Endothelial cell of umbilical vein (primary cell): ENCODE measurements at regions not wholly inside any gene's neighbourhood (a gene's known extent, or its start where the extent isn't known, plus 50 kb on each side); places are given as distances from the start of the nearest gene placed in this dataset.

Source experiments
- BruUV-seq: library from RNA; stranded (reverse); fragments of 400-500 nt; replicated peaks from 2 replicates; lab custom pipeline; 2021; lab: Mats Ljungman, UMichigan
- CTCF ChIA-PET: fragments of 300-600, 350-600 bp; sonication (Branson Sonifier 250); formaldehyde crosslinking; loops from one replicate; lab custom pipeline; 2021; ENCODE audit warnings: antibody characterized with exemption, inconsistent platforms; lab: Charles Lee
- POLR2A ChIA-PET: fragments of 300-600, 350-600 bp; sonication (Branson Sonifier 250); formaldehyde crosslinking; loops from one replicate; lab custom pipeline; 2021; ENCODE audit warnings: antibody characterized with exemption, inconsistent platforms; lab: Charles Lee
- DNase-seq: peaks from one replicate; pipeline ENCODE4 v3.0.0-alpha.2; 2011; ENCODE audit warnings: low read depth, low spot score
- FAIRE-seq: peaks from 2 replicates; lab custom pipeline; 2011; peaks lifted over from hg19 to GRCh38; lab: Jason Lieb, UNC
- H2AFZ ChIP-seq: 2 replicates; pipeline ENCODE4 v1.6.0; 2012; ENCODE audit warnings: low read depth, low read length, control low read depth, inconsistent platforms
- H3K27ac ChIP-seq: 2 replicates; pipeline ENCODE4 v1.5.1; 2011; ENCODE audit warnings: low read depth, mild to moderate bottlenecking, control low read depth, low read length, moderate library complexity; ENCODE audit not compliant: insufficient read depth
- H3K27me3 ChIP-seq, 2 experiments: 2 replicates each; pipeline versions ENCODE4 v1.6.0 to v1.6.1; 2011; ENCODE audit warnings: low read length in 2 of 2, mixed read lengths in 1 of 2; ENCODE audit not compliant: control insufficient read depth in 2 of 2, insufficient read depth in 2 of 2
- H3K36me3 ChIP-seq, 2 experiments: 2 replicates in 1 of 2; 3 replicates in 1 of 2; pipeline ENCODE4 v1.5.1; 2011; ENCODE audit warnings: low read length in 2 of 2, mild to moderate bottlenecking in 1 of 2, moderate library complexity in 1 of 2; ENCODE audit not compliant: control insufficient read depth in 2 of 2, insufficient read depth in 2 of 2; ENCODE audit errors: extremely low read depth in 1 of 2
- H3K4me1 ChIP-seq: 3 replicates; pipeline ENCODE4 v1.5.1; 2011; ENCODE audit warnings: mild to moderate bottlenecking, low read length; ENCODE audit not compliant: control insufficient read depth, insufficient read depth; ENCODE audit errors: extremely low read depth
- H3K4me2 ChIP-seq: 2 replicates; pipeline ENCODE4 v1.6.1; 2011; ENCODE audit warnings: low read length, control low read depth, mixed read lengths; ENCODE audit not compliant: insufficient read depth
- H3K4me3 ChIP-seq, 3 experiments: fragments of 200-600 bp in 1 of 3; sonication (generic), shearing (Covaris generic) in 1 of 3; replicated peaks in 1 of 3; 2 replicates each; pipeline ENCODE4 v1.5.1; 2011 to 2016; ENCODE audit warnings: control low read depth in 3 of 3, low read length in 3 of 3, mild to moderate bottlenecking in 2 of 3, inconsistent platforms in 1 of 3, low read depth in 1 of 3, moderate library complexity in 1 of 3; ENCODE audit not compliant: insufficient read depth in 1 of 3
- H3K79me2 ChIP-seq: 2 replicates; pipeline ENCODE4 v1.6.0; 2012; ENCODE audit warnings: low read length, inconsistent platforms; ENCODE audit not compliant: control insufficient read depth, insufficient read depth
- H3K9ac ChIP-seq: replicated peaks from 2 replicates; pipeline ENCODE3; 2011; ENCODE audit warnings: low read length, control low read depth; ENCODE audit not compliant: insufficient read depth; ENCODE audit errors: extremely low read depth
- H3K9me1 ChIP-seq: replicated peaks from 3 replicates; pipeline ENCODE4 v1.6.0; 2011; ENCODE audit warnings: mild to moderate bottlenecking, low read length; ENCODE audit not compliant: control insufficient read depth, insufficient read depth; ENCODE audit errors: extremely low read depth
- H3K9me3 ChIP-seq: replicated peaks from 2 replicates; pipeline ENCODE4 v1.5.1; 2012; ENCODE audit warnings: low read length, inconsistent platforms; ENCODE audit not compliant: control insufficient read depth, insufficient read depth
- H4K20me1 ChIP-seq: replicated peaks from 2 replicates; pipeline ENCODE3; 2011; ENCODE audit warnings: mild to moderate bottlenecking, low read length; ENCODE audit not compliant: control insufficient read depth, insufficient read depth; ENCODE audit errors: extremely low read depth
- CTCF ChIP-seq, 2 donors: IDR thresholded peaks; 1 replicate in 1 of 2; 2 replicates in 1 of 2; pipeline ENCODE4 v1.5.1; 2011; ENCODE audit warnings: low read length in 2 of 2, mild to moderate bottlenecking in 2 of 2, moderate library complexity in 2 of 2, control low read depth in 1 of 2, inconsistent platforms in 1 of 2, low read depth in 1 of 2; ENCODE audit not compliant: insufficient read depth in 1 of 2; ENCODE audit errors: extremely low read depth in 1 of 2
- EZH2 ChIP-seq: IDR thresholded peaks from 2 replicates; pipeline ENCODE4 v1.6.1; 2012; ENCODE audit warnings: borderline replicate concordance, low read depth, mild to moderate bottlenecking, moderate library complexity, low read length, inconsistent platforms; ENCODE audit not compliant: severe bottlenecking
- FOS ChIP-seq: IDR thresholded peaks from 2 replicates; pipeline ENCODE4 v1.6.1; 2011; ENCODE audit warnings: mild to moderate bottlenecking, low read length, moderate library complexity, borderline replicate concordance; ENCODE audit not compliant: insufficient read depth
- GATA2 ChIP-seq: IDR thresholded peaks from 2 replicates; pipeline ENCODE4 v1.7.0; 2011; ENCODE audit warnings: low read depth, mild to moderate bottlenecking, moderate library complexity, mixed read lengths, low read length; ENCODE audit not compliant: insufficient read length, insufficient read depth
- JUN ChIP-seq: IDR thresholded peaks from 2 replicates; pipeline ENCODE4 v1.6.1; 2011; ENCODE audit warnings: borderline replicate concordance, low read depth; ENCODE audit not compliant: insufficient read length, insufficient read depth
- MAX ChIP-seq: IDR thresholded peaks from 2 replicates; pipeline ENCODE4 v1.6.1; 2011; ENCODE audit not compliant: insufficient read depth, insufficient read length
- MYC ChIP-seq: IDR thresholded peaks from one replicate; pipeline ENCODE4 v1.6.1; 2011; ENCODE audit warnings: mild to moderate bottlenecking, low read depth, low read length
- POLR2A ChIP-seq: IDR thresholded peaks from 2 replicates; pipeline ENCODE4 v1.6.1; 2012; ENCODE audit warnings: low read depth, mild to moderate bottlenecking, control low read depth, low read length
- POLR2AphosphoS5 ChIP-seq: IDR thresholded peaks from 2 replicates; pipeline ENCODE4 v1.6.1; 2012; ENCODE audit warnings: low read depth, mild to moderate bottlenecking, control low read depth, low read length, moderate library complexity; ENCODE audit not compliant: insufficient read depth
- dilution Hi-C: fragments of 300-500 bp; cut with MboI; formaldehyde crosslinking; loops from one replicate; pipeline ENCODE4 v1.15.0; 2019; ENCODE audit warnings: low sequenced_read_pairs; ENCODE audit not compliant: extremely low pct_ligation_motif_present
- intact Hi-C: fragments of 100-400 bp; cut with micrococcal nuclease; formaldehyde crosslinking; loops from one replicate; pipeline ENCODE4 v1.10.0; 2022

- no peak overlapping the region for H2AFZ ChIP-seq
- H3K4me1 ChIP-seq: no peaks in the 10 kb centered on the region
- no peaks in the 10 kb centered on the region for H4K20me1 ChIP-seq
- no peak for DNase-seq
- no peak overlapping the region for H3K9ac ChIP-seq
- intact Hi-C loops: no loop called here
- dilution Hi-C loops: no loop called here
- ChIA-PET CTCF (no interaction called here), POLR2A (no interaction called here)
- H3K9me3 ChIP-seq: no peaks in the 10 kb centered on the region
- no peak overlapping the region for H3K4me2 ChIP-seq
- no peaks in the 10 kb centered on the region for H3K79me2 ChIP-seq
- BruUV-seq: no TSS peak
- no peaks in the 10 kb centered on the region for H3K36me3 ChIP-seq
- TF ChIP-seq CTCF (IDR thresholded peaks at IDR 0.05; ENCODE audit: extremely low read depth in 1 of 2, insufficient read depth in 1 of 2, low read depth in 1 of 2, low read length in 2 of 2) (no peak), POLR2A (no peak), EZH2 (no peak), MYC (no peak), JUN (no peak), POLR2AphosphoS5 (no peak), FOS (no peak), GATA2 (no peak), MAX (no peak)
- no peaks in the 10 kb centered on the region for H3K27me3 ChIP-seq
- no peak overlapping the region for H3K27ac ChIP-seq
- H3K4me3 ChIP-seq: no peak overlapping the region
- FAIRE-seq: no peak
- no peaks in the 10 kb centered on the region for H3K9me1 ChIP-seq
Measured at GRCh38 chr1:239955431-239955830, 136.3 kb upstream of the FMN2 start.
